BE2C (cell line): ENCODE measurements at regions not wholly inside any gene's neighbourhood (a gene's known extent, or its start where the extent isn't known, plus 50 kb on each side); places are given as distances from the start of the nearest gene placed in this dataset.

Experiments
- DNase-seq: peaks from one replicate; pipeline ENCODE4 v3.0.0-alpha.2; 2020
- H3K27me3 ChIP-seq: fragments of 250-450 bp; sonication (Bioruptor Pico); 2 replicates; pipeline ENCODE4 v1.5.1; 2020; ENCODE audit warnings: mild to moderate bottlenecking
- H3K36me3 ChIP-seq: fragments of 250-450 bp; sonication (Bioruptor Pico); 2 replicates; pipeline ENCODE4 v1.5.1; 2020; ENCODE audit warnings: mild to moderate bottlenecking
- H3K4me1 ChIP-seq: fragments of 250-450 bp; sonication (Bioruptor Pico); 2 replicates; pipeline ENCODE4 v1.5.1; 2020
- H3K4me3 ChIP-seq: 2 replicates; pipeline ENCODE4 v1.5.1; 2011; ENCODE audit warnings: low read depth, low read length
- H3K9me3 ChIP-seq: fragments of 250-450 bp; sonication (Bioruptor Pico); 2 replicates; pipeline ENCODE4 v1.5.1; 2020
- CTCF ChIP-seq: IDR thresholded peaks from 2 replicates; pipeline ENCODE4 v1.5.1; 2012; ENCODE audit warnings: mild to moderate bottlenecking, low read depth, low read length

- TF ChIP-seq CTCF, result no peak
- H3K9me3 ChIP-seq, result no peaks in the 10 kb centered on the region
- H3K36me3 ChIP-seq, result no peaks in the 10 kb centered on the region
- no peak for DNase-seq
- no peak overlapping the region for H3K4me3 ChIP-seq
- H3K4me1 ChIP-seq, result no peaks in the 10 kb centered on the region
- no peaks in the 10 kb centered on the region for H3K27me3 ChIP-seq
Measured at GRCh38 chr1:87968197-87968955, 639.7 kb downstream of the LMO4 start.

GRCh38 chr1:87969040-87969439 lies 640.4 kb downstream of the LMO4 start:
- Histone ChIP-seq H3K4me3 (no peak overlapping the region), H3K36me3 (no peaks in the 10 kb centered on the region), H3K4me1 (no peaks in the 10 kb centered on the region), H3K9me3 (no peaks in the 10 kb centered on the region), H3K27me3 (no peaks in the 10 kb centered on the region)
- TF ChIP-seq CTCF, result no peak
- DNase-seq, result no peak

- TF ChIP-seq CTCF, result no peak
- Histone ChIP-seq H3K4me1 (no peaks in the 10 kb centered on the region), H3K27me3 (no peaks in the 10 kb centered on the region), H3K9me3 (no peaks in the 10 kb centered on the region), H3K36me3 (no peaks in the 10 kb centered on the region), H3K4me3 (no peak overlapping the region)
- DNase-seq, result no peak
Measured at GRCh38 chr1:87972811-87973210, 644.1 kb downstream of the LMO4 start.

GRCh38 chr1:87973896-87974295 lies 645.2 kb downstream of the LMO4 start:
- H3K36me3 ChIP-seq, result no peaks in the 10 kb centered on the region
- H3K27me3 ChIP-seq, result no peaks in the 10 kb centered on the region
- no peak for DNase-seq
- no peaks in the 10 kb centered on the region for H3K4me1 ChIP-seq
- TF ChIP-seq CTCF, result no peak
- no peak overlapping the region for H3K4me3 ChIP-seq
- H3K9me3 ChIP-seq, result no peaks in the 10 kb centered on the region

GRCh38 chr1:87976316-87976715 lies 647.6 kb downstream of the LMO4 start:
- Histone ChIP-seq H3K27me3 (no peaks in the 10 kb centered on the region), H3K4me1 (no peaks in the 10 kb centered on the region), H3K36me3 (no peaks in the 10 kb centered on the region), H3K9me3 (no peaks in the 10 kb centered on the region), H3K4me3 (no peak overlapping the region)
- no peak for DNase-seq
- no peak for TF ChIP-seq CTCF

GRCh38 chr1:87977145-87977544 lies 648.5 kb downstream of the LMO4 start:
- Histone ChIP-seq H3K4me3 (no peak overlapping the region), H3K9me3 (no peaks in the 10 kb centered on the region), H3K36me3 (no peaks in the 10 kb centered on the region), H3K27me3 (no peaks in the 10 kb centered on the region), H3K4me1 (no peaks in the 10 kb centered on the region)
- TF ChIP-seq CTCF, result no peak
- DNase-seq, result no peak
